ENCODE measurements at regions not wholly inside any gene's neighbourhood (a gene's known extent, or its start where the extent isn't known, plus 50 kb on each side); places are given as distances from the start of the nearest gene placed in this dataset.
"Not testable (repeated sequence)": the region's sequence is repeated elsewhere in the genome, so short reads cannot be mapped to it uniquely, and the experiment has no call there.

GRCh38 chr14:38973083-38973700 lies 129.8 kb downstream of the SEC23A start:
- no peak for DNase-seq

GRCh38 chr14:38972511-38972910 lies 130.5 kb downstream of the SEC23A start:
- no peak for DNase-seq

DNA sequence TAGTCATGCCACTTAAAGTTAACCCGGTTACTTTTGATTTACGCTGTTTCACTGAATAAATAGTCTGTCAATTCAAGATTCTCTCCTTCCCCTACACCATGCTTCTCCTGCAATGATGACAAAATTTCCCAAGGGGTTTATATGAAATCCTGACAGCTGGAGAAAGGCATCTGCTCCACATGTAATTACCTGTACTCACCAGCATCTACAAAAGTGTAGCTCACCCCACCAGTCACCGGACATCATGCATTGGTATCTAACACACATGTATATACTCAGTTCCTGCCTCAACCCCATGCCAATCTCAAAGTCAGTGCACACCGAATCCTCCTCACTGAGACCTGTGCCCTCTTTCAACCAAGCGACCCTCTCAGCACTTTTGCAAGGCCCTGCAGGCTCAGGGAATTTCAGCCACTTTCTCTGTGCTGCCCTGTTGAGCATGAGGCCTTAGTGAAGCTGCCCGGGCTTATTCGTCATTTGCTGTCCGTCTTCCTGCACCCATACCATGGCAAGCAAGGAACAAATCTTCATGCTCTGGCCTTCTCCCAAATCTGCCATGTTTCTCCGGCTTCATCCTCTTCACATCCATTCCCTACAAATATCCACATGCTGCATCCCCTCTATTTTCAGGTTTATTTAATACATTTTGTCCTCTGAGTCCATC lies 131.6 kb downstream of the SEC23A start:
- no peak for DNase-seq

DNA sequence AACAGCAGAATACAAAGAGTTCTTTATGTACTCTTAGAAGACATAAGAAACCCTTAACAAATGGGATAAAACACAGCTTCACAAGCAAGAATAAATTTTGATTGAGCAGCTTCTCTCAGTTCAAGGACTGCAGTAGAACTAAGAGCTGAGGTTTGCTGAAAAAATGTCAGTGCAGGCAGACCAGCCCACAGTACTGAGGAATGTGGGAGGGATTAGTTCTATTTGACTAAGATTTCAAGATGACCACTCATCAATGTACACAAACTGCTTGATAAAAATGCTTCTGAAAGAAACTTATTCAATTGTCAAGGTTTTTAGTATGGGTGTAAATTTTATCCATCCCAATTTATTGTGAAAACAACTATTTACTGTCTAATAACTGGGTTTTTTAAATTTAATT lies 138.4 kb downstream of the SEC23A start:
- DNase-seq: no peak

- DNase-seq: no peak
These were observed 142.0 kb downstream of the SEC23A start for GRCh38 chr14:38960946-38961531.

GRCh38 chr14:38959021-38959420 lies 144.0 kb downstream of the SEC23A start:
- DNase-seq: no peak

DNA sequence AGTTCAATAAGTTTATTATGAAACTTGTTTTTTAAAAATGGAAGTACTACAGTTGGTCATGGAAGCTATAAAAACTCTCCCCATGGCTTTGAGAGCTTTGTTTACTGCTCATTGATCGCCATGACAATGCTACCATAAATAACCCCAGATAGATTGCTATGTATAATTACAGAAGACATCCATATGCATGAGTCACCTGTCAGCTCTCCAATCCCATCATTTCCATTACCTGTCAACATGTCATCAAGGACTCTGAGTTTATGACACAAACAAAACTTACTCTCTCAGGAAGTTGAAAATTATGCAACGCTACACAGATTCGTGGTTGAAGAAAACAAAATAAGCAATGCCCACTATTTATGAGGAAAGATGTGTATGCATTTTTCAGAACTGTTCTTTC lies 144.4 kb downstream of the SEC23A start:
- no peak for DNase-seq

GRCh38 chr14:38951451-38951850 lies 151.6 kb downstream of the SEC23A start:
- no peak for DNase-seq

GRCh38 chr14:38950676-38951075 lies 152.4 kb downstream of the SEC23A start:
- DNase-seq: no peak

DNA sequence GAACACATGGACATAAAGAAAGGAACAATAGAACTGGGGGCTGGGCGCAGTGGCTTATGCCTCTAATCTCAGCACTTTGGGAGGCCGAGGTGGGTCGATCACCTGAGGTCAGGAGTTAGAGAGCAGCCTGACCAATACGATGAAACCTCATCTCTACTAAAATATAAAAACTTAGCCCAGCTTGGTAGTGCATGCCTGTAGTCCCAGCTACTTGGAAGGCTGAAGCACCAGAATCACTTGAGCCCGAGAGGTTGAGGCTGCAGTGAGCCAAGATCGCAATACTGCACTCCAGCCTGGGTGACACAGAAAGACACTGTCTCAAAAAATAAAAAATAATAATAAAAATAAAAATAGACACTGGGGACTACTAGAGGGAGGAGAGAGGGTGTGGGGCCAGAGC lies 154.5 kb downstream of the SEC23A start:
- DNase-seq: no peak

- DNase-seq: no peak
These were observed 154.9 kb downstream of the SEC23A start for GRCh38 chr14:38948171-38948570.

DNA sequence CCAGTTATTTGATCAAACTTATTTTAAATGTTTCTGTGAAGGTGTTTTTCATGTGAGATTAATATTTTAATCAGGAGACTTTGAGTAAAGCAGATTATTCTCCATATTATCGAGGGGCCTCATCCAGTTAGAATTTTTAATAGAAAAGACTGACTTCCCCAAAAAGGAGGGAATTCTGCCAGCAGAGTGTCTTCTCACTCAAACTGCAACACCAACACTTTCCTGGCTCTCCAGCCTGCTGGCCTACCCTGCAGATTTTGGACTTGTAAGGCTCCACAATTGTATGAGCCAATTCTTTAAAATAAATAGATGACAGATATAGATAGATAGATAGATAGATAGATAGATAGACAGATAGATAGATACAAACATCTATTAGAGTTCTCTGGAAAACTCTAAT lies 155.7 kb downstream of the SEC23A start:
- no peak for DNase-seq

DNA sequence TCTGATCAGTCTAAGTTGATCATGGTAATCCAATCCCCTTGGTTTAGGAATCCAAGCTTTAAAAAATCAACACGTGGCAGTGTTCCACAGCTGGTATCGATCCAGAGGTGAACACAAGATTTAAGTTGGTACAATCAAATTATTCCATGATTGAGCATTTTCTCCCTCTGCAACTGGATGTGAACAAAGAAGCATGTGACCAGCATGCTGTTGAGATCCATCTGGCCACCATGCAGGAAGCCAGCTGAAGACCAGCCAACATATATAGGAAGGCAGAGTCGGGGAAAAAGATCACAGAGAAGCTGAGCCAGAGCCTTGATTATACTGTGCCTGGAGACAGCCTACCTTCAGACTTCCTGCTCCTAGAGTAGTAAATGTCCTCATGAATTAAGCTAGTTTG lies 158.3 kb downstream of the SEC23A start:
- no peak for DNase-seq

DNA sequence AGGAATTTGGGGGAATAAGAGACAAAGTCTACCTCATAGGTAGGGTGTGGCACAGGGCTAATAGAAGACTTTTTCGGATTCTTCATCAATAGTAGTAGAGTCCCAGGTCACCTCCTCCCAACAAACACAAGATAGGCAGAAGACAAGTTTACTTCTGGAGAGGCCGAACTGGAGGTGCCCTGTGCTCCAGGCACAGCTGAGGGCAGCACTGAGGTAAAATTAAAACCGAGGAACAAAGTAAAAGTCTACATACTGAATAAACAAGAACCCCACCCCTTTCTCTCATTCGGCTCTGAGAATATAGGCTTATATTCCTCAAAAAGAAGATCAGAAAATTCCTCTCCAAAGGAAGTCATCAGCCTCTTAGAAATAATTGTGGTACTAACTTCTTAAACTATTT lies 161.5 kb downstream of the SEC23A start:
- no peak for DNase-seq

- DNase-seq: not testable (repeated sequence)
These were observed 170.4 kb downstream of the SEC23A start for GRCh38 chr14:38932653-38933000.

DNA sequence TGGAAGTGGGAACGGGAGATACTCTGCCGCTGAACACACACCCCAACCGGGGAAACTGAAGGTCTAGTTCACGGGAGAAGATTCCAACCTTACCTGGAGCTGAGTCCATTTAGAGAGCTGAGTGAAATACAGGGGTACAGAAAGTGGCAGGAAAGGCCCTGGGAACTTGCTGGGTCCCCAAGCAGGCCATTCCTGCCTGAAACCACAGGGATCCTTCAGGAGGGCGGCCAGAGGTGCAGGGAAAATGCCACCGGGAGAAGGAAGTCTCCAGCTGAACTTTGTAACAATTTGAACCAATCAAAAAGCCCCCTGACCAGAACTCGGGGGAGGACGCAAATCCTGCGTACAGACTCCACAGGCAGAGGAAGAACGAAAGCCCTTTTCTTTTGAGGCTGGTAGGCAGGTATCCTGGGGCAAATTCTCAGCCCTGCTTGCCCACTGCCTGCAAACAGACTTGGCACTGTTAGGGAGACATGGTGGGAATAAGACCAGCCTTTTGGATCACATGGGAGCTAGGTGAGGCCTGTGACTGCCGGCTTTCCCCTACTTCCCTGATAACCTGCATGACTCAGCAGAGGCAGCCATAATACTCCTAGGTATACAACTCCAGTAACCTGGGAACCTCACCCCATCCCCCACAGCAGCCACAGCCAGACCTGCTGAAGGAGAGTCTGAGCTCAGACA lies 170.9 kb downstream of the SEC23A start:
- peak; percentile 73 for DNase-seq

- no peak for DNase-seq
These were observed 172.1 kb downstream of the SEC23A start for GRCh38 chr14:38930898-38931297.

- no peak for DNase-seq
These were observed 173.0 kb downstream of the SEC23A start for GRCh38 chr14:38930022-38930421.

GRCh38 chr14:38929416-38929815 lies 173.6 kb downstream of the SEC23A start:
- no peak for DNase-seq

DNA sequence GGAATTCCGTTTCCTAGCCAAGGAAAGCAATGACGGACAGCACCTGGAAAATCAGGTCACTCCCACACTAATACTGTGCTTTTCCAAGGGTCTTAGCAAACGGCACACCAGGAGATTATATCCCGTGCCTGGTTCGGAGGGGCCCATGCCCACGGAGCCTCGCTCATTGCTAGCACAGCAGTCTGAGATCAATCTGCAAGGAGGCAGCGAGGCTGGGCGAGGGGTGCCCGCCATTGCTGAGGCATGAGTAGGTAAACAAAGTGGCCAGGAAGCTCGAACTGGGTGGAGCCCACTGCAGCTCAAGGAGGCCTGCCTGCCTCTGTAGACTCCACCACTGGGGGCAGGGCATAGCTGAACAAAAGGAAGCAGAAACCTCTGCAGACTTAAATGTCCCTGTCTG lies 181.1 kb downstream of the SEC23A start:
- DNase-seq: not testable (repeated sequence)

- DNase-seq: no peak
These were observed 187.9 kb downstream of the SEC23A start for GRCh38 chr14:38915125-38915524.

DNA sequence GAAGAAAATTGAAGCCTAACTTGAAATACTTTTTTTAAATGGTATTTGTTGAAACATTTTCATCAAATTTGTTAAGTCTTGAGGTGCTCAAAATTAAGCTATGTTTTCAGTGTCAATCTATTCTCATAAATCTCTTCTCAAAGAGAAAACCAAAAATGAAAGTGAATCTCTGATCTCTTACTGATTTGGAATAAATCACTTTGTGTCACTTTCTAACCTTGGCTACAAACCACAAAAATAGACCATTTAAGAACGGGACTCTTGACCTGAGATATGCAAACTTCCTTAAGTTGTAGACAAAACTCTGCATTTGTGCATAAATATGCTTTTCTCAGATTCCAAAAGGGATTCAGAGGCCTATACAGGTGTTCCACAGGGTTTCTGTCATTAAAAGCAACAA lies 192.9 kb downstream of the SEC23A start:
- no peak for DNase-seq

- DNase-seq: no peak
These were observed 198.1 kb downstream of the SEC23A start for GRCh38 chr14:38904959-38905358.

GRCh38 chr14:38901791-38902190 lies 201.2 kb downstream of the SEC23A start:
- no peak for DNase-seq

Measured in islet precursor cell (in vitro differentiated cells).